ENCODE measurements at regions not wholly inside any gene's neighbourhood (a gene's known extent, or its start where the extent isn't known, plus 50 kb on each side); places are given as distances from the start of the nearest gene placed in this dataset.
A peak's percentile ranks its signal among the peaks of the same experiment; 100 is the strongest.
"Not testable (repeated sequence)": the region's sequence is repeated elsewhere in the genome, so short reads cannot be mapped to it uniquely, and the experiment has no call there.

GRCh38 chr1:101484689-101485338 is 248.0 kb downstream of the S1PR1 start:
- no peak for DNase-seq

GRCh38 chr1:101485712-101486111 is 248.9 kb downstream of the S1PR1 start:
- DNase-seq: no peak

- peak in 1 of 2 donors; percentile 1 for DNase-seq
Measured at GRCh38 chr1:101492144-101492543, 255.3 kb downstream of the S1PR1 start.

- not testable (repeated sequence) for DNase-seq
Measured at GRCh38 chr1:101493920-101494319, 257.1 kb downstream of the S1PR1 start.

GRCh38 chr1:101496109-101496508 is 259.3 kb downstream of the S1PR1 start:
- no peak for DNase-seq

- DNase-seq: no peak
Measured at GRCh38 chr1:101497881-101498559, 261.2 kb downstream of the S1PR1 start.

- DNase-seq: not testable (repeated sequence)
Measured at GRCh38 chr1:101504106-101504505, 267.3 kb downstream of the S1PR1 start.

GRCh38 chr1:101505240-101505639 is 268.4 kb downstream of the S1PR1 start:
- not testable (repeated sequence) for DNase-seq

- peak; percentile 24 to 46 for DNase-seq
Measured at GRCh38 chr1:101506541-101507164, 269.8 kb downstream of the S1PR1 start.

GRCh38 chr1:101507547-101507971 is 270.7 kb downstream of the S1PR1 start:
- DNase-seq: no peak

- no peak for DNase-seq
Measured at GRCh38 chr1:101508913-101509312, 272.1 kb downstream of the S1PR1 start.

- no peak for DNase-seq
Measured at GRCh38 chr1:101509370-101509769, 272.6 kb downstream of the S1PR1 start.

GRCh38 chr1:101511202-101511891 is 274.5 kb downstream of the S1PR1 start:
- DNase-seq: no peak

- DNase-seq: peak; percentile 19 to 33
Measured at GRCh38 chr1:101520302-101520701, 283.5 kb downstream of the S1PR1 start.

GRCh38 chr1:101522486-101522885 is 285.7 kb downstream of the S1PR1 start:
- DNase-seq: no peak

GRCh38 chr1:101526813-101527212 is 290.0 kb downstream of the S1PR1 start:
- DNase-seq: no peak

- no peak for DNase-seq
Measured at GRCh38 chr1:101532377-101532776, 295.6 kb downstream of the S1PR1 start.

- no peak for DNase-seq
Measured at GRCh38 chr1:101540161-101540560, 303.3 kb downstream of the S1PR1 start.

GRCh38 chr1:101546885-101547284 is 310.1 kb downstream of the S1PR1 start:
- no peak for DNase-seq

- no peak for DNase-seq
Measured at GRCh38 chr1:101547357-101547756, 310.5 kb downstream of the S1PR1 start.

GRCh38 chr1:101548376-101548775 is 311.6 kb downstream of the S1PR1 start:
- no peak for DNase-seq

- no peak for DNase-seq
Measured at GRCh38 chr1:101550581-101550980, 313.8 kb downstream of the S1PR1 start.

- no peak for DNase-seq
Measured at GRCh38 chr1:101566883-101567538, 330.2 kb downstream of the S1PR1 start.
